ENCODE measurements at regions not wholly inside any gene's neighbourhood (a gene's known extent, or its start where the extent isn't known, plus 50 kb on each side); places are given as distances from the start of the nearest gene placed in this dataset.
"Not testable (repeated sequence)": the region's sequence is repeated elsewhere in the genome, so short reads cannot be mapped to it uniquely, and the experiment has no call there.

DNA sequence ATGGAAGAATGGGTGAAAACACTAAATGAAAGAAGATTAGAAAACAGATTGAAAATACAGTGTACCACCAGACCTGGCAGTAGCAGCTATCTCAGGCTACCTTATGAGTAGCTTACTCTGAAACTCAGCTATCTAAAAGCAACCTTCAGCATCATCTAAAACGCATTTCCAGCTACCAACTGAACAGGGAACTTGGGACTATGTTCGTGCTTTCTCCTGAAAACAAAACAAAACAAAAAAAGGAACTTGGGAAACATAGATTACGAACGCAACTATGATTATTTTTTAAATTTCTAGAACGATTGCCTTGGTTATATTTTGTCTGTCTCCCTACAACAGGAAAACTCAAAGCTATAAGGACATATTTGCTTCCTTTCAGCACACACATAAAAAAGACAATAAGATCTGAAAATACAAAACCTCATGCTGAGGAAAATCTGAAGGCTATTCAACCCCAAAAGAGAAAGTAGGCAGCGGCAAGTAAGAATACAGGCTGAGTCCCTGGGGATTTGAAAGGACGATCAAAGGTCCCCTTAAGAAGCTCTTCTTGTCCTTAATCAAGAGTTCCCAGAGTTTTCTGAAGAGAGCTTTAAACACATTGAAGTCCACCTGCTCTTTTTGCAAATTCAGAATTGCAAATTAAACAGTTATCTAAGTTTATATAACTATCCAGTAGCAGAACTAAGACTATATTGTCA is 53.4 kb downstream of the OR2K2 start:
- no peak for DNase-seq

DNA sequence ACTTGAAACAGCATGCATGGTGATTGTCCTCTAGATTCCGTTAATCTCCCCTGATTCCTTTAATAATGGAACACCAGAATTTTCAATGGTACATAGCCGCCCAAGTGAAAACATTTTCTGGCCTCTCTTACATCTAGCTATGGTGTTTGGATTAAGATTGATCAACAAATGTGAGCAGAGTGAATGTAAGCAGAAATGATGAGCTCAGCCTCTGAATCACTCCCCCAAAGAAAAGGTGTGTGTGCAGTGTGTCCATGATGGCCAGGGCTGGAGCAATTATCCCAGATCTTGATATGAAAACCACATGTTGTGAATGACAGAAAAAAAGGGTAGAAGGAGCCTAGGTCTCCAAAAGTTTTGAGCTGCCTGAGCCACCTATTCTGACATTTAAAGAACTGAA is 55.3 kb downstream of the OR2K2 start:
- DNase-seq, result no peak

DNA sequence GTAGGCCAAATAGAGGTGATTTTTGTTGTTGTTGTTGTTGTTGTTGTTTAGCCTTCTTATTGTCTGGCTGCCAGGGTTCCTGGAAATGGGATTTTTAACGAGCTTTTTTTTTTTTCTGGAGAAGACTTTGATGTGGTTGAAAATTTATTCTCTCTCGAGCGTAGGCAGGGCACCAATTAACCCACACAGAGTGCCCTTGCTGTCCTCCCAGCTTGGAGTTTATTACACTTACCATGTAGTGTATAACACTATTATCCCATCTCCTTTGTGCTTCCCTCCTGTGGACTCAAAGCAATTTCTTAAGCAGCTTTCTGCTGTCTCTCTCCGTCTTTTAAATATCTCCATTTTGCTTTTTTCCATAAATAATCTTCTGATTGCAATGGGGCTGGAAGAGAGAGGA is 57.4 kb downstream of the OR2K2 start:
- no peak for DNase-seq

DNA sequence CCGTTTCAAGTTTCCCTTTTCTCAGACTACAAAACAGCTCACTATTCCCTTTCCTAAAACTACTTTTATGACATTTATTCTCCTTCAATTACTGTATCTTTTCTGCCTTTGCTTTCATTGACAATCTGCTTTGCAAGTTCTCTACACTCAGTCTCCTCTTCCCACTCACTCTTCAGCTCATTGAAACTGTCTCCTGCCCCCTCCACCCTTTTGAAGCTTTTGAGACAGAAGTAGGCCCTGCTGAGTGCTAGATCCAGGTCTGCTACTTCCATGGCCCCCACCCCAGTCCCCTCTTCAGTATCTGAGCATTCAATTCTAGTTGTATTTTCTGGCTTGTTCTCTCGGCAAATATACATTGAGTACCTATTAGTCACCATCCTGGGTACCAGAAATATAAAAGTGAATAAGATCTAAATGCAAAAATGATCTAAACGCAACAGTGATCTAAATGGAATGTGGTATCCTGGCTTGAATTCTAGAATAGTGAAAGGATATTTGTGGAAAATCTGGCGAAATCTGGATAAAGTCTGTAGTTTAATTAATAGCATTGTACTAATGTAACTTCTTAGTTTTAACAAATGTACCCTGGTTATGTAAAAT is 58.4 kb downstream of the OR2K2 start:
- DNase-seq, result no peak

DNA sequence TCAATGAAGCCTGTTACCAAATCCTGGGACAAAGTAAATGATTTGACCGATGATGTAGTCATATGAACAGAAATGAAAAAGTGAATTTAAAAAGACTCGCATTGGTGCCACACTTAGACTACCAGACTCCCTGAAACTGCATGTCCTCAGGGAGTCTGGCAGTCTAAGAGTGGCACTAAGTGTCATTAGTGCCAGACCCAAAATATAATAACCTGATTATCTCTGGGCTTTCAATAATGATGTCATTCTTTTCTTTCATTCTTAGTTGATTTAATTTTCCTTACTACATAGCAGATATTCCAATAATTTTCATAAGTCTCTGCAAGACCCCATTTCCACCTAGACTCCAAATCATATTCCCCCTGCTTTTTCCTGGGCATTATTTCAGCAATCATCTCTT is 59.0 kb downstream of the OR2K2 start:
- no peak for DNase-seq

DNA sequence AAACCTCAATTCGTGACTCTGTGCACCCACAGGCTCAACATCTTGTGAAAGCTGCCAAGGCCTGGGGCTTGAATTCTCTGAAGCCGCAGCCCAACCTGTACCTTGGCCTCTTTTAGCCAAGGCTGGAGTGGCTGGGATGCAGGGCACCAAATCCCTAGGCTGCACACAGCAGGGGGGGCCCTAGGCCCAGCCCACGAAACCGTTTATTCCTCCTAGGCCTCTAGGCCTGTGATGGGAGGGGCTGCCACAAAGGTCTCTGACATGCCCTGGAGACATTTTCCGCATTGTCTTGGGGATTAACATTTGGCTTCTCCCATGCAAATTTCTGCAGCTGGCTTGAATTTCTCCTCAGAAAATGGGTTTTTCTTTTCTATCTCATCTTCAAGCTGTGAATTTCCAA is 64.0 kb downstream of the OR2K2 start:
- not testable (repeated sequence) for DNase-seq

DNA sequence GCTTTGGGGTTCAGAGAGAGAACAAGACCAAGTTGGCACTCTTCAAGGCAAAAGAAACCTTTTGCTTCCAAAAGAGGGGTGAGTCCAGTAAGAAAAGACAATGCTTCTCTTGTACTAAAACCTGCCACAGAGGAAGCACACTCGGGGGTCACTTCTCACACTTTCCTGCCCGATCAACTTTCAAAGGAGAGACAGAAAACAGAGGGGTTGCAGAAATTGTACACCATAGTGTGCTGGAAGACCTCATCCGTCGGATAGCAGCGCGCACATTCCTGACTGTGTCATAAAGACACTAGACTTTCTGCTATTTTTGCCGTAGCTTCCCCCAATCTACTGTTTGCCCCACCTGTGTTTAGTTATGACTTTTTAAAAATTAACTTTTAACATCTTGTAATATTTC is 66.9 kb downstream of the OR2K2 start:
- no peak for DNase-seq

DNA sequence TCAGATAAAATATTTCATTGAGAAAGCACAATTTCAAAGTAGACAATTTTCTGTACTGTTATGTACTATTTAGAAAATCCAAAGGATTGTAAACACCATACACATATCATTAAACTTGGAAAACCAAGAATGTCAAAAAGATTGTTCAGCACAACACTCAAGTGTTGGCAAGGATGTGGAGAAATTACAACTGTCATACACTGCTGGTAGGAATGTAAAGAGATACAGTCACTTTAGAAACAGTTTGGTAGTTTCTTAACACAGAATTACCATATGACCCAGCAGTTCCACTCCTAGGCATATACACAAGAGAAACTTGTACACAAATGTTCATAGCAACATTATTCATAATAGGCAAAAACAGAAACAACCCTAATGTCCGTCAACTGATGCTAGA is 71.2 kb downstream of the OR2K2 start:
- DNase-seq, result no peak

DNA sequence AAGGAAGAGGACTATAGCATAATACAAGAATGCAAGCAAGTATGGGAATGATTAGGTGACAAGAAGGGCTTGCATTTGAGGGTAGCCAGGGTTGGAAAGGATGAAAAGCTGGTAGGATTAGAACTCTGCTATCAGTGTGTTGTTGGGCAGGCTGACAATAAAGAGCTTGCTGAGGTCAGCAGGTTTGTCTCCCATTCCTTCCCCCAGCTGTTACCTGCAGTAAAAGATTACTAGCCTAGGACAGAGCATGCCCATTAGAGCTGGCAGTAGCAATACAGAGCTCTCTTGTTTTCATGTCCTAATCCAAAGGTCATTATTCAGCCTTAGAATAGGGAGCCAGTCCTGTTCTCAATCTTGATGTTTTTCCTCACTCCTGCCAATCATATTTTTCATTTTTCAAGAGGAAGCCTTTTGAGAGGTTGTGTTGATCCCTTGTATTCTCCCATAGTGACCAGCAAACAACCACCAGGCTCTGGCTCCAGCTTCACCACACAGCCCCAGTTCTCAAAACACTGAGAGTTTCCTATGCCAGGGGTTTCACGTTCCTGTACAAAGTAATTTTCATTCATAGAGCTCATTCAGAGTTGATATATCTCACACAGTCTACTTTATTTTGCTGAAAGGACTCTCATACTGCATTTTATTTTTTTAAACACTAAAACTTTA is 71.7 kb downstream of the OR2K2 start:
- no peak for DNase-seq

DNA sequence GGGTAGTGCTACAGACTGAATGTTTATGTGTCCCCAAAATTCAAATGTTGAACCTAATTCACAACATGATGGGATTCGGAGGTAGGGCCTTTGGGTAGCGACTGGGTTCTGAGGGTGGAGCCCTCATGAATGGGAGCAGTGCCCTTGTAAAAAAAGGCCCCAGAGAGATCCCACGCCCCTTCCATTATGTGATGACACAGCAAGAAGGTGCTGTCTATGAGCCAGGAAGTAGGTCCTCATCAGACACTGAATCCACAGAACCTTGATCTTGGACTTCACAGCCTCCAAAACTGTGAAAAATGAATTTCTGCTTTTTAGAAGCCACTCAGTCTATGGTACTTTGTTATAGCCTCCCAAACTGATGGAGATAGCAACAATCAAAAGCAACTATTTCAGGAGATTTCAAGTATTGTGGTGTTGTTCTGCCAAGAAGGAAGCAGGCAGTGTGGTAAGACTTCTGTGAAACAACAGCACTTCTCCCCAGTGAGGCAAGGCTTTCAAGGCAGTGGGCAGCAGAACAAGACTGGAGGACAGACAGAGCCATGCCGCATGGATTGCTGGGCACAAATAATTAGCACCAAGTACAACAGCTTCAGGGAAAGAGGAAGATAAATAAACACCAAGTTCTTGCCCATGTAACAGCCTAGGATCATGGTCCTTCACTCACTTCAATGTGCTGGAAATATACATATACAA is 76.1 kb downstream of the OR2K2 start:
- DNase-seq, result no peak

DNA sequence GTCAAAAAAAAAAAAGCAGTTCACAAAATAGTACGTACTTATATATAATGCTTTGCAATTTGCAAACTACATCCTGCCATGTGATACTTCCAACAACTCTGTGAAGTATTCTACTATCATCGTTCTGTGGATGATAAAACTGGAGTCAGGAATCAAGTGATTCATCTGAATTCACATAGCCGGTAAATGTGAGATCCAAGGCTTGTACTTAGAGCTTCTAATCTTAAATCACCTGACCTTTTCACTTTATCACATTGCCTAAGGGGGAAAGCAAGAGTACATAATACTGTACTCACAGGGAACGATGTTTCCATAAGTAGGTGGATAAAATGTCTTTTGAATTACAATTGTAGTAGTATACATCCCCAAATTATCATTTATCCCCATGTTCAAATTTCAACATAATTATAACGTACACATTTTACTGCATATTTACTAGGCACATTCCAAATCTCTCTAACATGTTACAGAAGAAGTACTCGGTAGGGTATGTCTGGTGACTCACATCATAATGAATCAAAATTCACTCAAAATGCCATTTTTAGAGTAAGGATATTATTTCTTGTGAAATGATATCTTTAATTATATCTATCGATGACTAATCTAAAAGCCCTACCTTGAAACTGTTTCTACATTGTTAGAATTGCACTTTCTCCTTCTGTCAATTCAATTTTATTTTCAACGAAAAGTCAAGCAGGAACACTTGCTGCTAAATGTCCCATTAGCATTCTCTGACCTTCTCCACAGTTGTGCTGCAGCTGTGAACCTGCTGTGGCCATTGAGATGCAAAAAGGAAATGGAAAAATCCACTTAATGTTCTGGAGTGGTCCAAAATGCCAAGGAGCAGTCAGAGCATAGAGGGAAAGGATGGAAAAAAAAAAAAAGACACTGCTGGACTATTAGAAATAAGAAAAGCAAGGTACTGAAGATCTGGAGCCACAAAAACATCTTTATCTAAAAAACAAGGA is 78.9 kb downstream of the OR2K2 start:
- DNase-seq, result no peak

DNA sequence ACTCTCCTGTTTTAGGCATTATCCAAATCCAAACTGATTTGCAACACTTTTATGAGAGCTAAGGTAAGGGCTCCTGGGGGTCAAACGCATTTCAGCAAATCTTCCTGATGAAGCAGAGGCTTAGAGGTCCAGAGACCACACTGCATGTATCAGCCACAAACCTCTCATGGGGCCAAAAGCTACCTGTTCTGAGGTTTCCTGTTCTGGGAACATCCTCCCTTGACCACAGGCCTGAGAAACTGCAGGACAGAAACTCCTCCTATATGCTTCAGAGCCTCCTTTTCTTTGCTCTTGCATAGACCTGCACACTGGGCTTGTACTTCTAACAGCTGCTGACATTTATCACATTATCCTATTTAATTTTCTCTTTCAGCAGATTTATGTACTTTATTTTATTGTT is 92.6 kb downstream of the OR2K2 start:
- no peak for DNase-seq

DNA sequence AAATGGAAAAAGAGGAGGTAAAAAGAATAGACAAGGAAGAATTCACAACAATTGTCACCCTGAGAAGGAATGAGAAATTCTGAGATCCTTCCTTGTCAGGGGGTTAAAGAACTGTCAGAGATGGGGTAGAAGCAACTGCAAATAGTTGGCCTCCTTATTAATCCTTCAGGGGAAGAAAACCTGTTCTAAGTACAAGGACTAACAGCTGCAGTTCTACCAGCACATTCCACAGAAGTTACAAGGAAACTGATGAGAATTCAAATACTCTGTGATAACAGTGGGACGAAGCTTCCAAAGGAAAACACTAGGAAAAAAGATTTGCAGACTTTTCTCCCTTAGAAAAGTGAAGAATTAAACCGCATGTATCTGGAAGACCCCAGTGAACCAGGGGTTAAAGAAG is 93.7 kb downstream of the OR2K2 start:
- no peak for DNase-seq

DNA sequence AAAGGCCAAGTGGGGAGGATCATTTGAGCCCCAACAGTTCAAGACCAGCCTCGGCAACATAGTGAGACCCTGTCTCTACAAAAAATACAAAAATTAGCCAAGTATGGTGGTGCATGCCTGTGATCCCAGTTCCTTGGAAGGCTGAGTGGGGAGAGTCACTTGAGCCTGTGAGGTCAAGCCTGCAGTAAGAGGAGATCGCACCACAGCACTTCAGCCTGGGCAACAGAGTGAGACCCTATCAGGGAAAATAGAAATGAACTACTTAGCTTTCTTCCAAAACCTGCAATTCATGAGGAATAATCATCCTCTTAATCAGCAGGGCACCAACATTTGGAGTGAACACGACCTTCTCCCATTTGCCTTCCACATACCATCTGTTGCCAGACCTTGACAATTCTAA is 96.1 kb downstream of the OR2K2 start:
- no peak for DNase-seq

DNA sequence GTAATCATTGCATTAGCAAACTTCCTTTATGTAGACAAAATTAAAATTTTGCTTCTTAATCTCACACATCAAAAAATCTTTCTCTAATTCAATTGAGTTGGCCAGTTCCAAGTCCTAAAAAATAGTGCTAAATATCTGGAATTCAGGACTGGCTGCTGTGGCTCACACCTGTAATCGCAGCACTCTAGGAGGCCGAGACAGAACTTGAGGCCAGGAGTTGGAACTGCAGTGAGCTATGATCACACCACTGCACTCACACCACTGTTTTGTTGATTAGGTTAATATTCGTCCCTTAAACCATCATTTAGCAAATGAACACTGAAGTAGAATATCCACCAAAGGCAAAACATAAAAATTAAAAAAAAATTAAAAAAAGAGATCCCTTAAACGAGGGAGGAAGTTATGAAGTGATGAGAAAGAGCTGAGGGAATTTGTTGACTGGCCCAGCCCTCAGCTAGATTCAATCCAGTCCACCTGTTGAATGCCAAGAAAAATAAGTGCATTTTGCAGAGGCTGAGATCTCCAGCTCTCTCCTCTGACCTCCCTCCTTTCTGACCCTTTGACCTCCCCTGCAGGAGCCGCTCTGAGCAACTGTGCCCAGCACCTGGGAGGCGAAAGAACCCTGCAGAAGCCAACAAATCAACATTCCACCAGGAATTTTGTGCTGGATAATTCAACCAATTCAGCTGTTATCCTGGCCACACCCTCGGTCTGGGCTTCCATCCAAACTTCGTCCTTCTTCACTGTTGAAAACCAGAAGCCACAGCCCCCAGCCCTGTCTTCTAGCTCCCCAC is 96.8 kb downstream of the OR2K2 start:
- no peak for DNase-seq

DNA sequence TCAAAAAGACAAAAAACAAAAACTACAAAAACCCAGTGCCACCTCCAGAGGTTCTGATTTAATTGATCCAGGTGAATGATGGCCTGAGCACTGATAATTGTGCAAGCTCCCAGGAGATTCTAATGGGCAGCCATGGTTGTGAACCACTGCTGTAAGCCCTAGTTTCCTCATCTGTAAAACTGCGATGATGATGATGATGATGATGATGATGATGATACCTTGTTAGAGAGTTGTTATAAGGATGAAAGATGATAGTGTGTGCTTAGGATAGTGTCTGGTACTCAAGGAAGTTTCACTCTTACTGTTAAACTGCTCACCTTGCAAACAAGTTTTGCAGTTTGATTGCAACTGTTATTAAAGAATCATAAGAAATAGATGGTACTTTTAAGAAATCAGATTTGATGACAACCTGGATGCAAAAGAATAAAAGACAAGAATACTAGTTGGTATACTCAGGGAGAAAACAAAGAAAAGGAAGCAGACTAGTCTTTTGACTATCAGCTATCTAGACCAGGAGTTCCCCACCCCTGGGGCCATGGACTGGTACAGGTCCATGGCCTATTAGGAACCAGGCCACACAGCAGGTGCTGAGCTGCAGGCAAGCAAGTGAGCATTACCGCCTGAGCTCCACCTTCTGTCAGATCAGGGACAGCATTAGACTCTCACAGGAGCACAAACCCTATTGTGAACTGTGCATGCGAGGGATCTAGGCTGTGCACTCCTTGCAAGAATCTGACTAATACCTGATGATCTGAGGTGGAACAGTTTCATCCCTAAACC is 98.0 kb downstream of the OR2K2 start:
- DNase-seq, result no peak

DNA sequence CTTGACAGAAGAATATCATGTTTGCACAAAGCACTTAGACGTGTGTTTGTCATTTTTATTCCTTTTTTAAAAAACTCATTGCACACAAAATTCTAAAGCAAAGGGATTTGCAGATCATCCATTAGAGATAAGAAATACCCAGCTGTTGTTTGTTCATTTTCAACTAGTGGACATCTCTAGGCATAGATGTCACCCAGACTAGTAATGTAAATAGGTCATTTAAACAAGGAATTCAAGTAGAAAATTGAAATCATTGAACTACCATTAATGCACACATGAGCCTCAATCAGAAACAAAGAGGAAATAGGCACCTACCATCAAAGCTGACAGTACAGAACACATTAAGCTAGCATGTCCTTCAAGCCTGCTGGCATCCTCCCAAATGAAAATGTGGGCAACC is 107.3 kb downstream of the OR2K2 start:
- no peak for DNase-seq

DNA sequence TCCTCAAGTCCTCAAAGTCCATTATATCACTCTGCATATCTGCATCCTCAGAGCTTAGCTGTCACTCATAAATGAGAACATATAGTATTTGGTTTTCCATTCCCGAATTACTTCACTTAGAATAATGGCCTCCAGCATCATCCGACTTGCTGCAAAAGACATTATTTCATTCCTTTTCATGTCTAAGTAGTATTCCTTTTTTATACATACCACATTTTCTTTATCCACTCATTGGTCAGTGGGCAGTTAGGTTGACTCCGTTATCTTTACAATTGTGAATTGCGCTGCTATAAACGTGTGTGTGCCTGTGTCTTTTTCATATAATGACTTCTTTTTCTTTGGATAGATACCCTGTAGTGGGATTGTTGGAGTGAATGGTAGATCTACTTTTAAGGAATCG is 117.2 kb downstream of the OR2K2 start:
- DNase-seq, result no peak

DNA sequence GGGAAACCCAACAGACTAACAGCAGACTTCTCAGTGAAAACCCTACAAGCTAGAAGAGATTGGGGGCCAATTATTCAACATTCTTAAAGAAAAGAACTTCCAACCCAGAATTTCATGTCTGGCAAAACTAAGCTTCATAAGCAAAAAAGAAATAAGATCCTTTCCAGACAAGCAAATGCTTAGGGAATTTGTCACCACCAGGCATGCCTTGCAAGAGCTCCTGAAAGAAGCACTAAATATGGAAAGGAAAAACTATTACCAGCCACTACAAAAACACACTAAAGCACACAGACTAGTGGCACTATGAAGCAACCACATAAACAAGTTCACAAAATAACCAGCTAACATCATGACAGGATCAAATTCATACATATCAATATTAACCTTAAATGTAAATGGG is 131.1 kb downstream of the OR2K2 start:
- no peak for DNase-seq

DNA sequence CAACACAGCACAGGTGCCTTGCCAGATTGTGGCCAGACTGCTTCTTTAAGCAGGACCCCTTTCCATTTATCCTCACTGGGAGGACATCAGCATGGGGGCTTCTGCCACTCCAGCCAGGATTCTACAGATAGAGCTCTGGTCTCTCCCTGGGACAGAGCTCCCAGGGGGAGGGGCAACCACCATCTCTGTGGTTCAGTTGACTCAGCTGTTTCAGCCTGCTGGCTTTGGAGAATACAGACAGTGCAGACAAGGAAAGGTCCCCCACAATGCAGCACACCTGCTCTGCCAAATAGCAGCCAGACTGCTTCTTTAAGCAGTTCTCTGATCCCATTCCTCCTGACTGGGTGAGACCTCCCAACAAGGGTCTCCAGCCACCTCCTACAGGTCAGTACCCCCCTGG is 132.8 kb downstream of the OR2K2 start:
- DNase-seq, result no peak

DNA sequence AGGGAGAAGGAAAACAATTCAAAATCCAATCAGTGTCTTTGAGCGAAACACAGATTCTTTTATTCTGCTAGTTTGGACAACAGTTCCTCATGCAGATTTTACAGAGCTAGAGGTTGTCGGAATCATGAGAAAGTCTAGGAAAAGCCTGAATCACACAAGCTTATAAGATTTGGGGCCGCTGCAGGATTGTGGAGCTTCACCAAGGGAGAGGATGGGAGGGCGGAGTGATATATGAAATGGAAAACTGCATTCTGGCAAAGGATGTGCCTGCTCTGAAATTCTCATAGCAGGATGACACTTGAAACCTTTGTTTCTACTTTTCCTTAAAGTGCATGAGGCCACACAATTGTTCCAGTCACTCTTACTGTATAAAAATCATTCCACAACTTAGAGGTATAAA is 134.3 kb downstream of the OR2K2 start:
- no peak for DNase-seq

Data from SHP77 treated with DMSO at 0.1 percent for 48 hours (cell line).